K562 (cell line): ENCODE measurements at regions not wholly inside any gene's neighbourhood (a gene's known extent, or its start where the extent isn't known, plus 50 kb on each side); places are given as distances from the start of the nearest gene placed in this dataset.

Experiments
- ATF3 ChIP-seq, 2 experiments: fragments of 450-650 bp in 1 of 2; sonication (generic) in 1 of 2; formaldehyde crosslinking in 1 of 2; IDR thresholded peaks in 1 of 2; conservative IDR thresholded peaks in 1 of 2; 2 replicates each; pipeline versions ENCODE4 v1.6.1 to v1.8.1; 2016 to 2023; ENCODE audit warnings: mild to moderate bottlenecking in 2 of 2, moderate library complexity in 2 of 2, inconsistent platforms in 1 of 2, missing genetic modification reagents in 1 of 2
- CBFB ChIP-seq: sonication (generic); formaldehyde crosslinking; IDR thresholded peaks from 2 replicates; pipeline ENCODE4 v1.4.0; 2020; ENCODE audit warnings: mild to moderate bottlenecking, missing genetic modification reagents
- CCNT2 ChIP-seq: IDR thresholded peaks from 2 replicates; pipeline ENCODE4 v1.6.1; 2011; ENCODE audit warnings: borderline replicate concordance, low read depth, mild to moderate bottlenecking, moderate library complexity, mixed read lengths, low read length; ENCODE audit not compliant: insufficient read length; ENCODE audit errors: extremely low read depth
- GABPA ChIP-seq: fragments of 200-800 bp; sonication (Bioruptor generic); conservative IDR thresholded peaks from 2 replicates; pipeline ENCODE4 v1.6.1; 2016; ENCODE audit warnings: low read depth, missing genetic modification characterization, missing compliant biosample characterization
- HOMEZ ChIP-seq: fragments of 250-450 bp; sonication (Bioruptor Pico); IDR thresholded peaks from 2 replicates; pipeline ENCODE4 v1.4.0; 2020; ENCODE audit warnings: mild to moderate bottlenecking, moderate library complexity
- NCOA1 ChIP-seq: fragments of 450-650 bp; IDR thresholded peaks from 2 replicates; pipeline ENCODE4 v1.6.1; 2016; ENCODE audit warnings: low read depth
- POLR2G ChIP-seq: fragments of 200-400 bp; formaldehyde crosslinking; IDR thresholded peaks from 2 replicates; pipeline ENCODE4 v1.6.1; 2017; ENCODE audit warnings: low read depth, mild to moderate bottlenecking, antibody characterized with exemption, low read length, moderate library complexity
- RAD51 ChIP-seq: fragments of 450-650 bp; IDR thresholded peaks from 2 replicates; pipeline ENCODE4 v1.7.1; 2016; ENCODE audit warnings: low read depth, mild to moderate bottlenecking, borderline replicate concordance
- TFE3 ChIP-seq: fragments of 450-650 bp; formaldehyde crosslinking; IDR thresholded peaks from 2 replicates; pipeline ENCODE4 v1.4.0; 2020; ENCODE audit warnings: mild to moderate bottlenecking, mixed read lengths
- YBX1 ChIP-seq: fragments of 450-650 bp; IDR thresholded peaks from 2 replicates; pipeline ENCODE4 v1.7.1; 2016; ENCODE audit warnings: mild to moderate bottlenecking
- ZBTB40 ChIP-seq, 2 experiments: fragments of 450-650 bp in 1 of 2; sonication (generic) in 1 of 2; formaldehyde crosslinking in 1 of 2; IDR thresholded peaks; 2 replicates each; pipeline versions ENCODE4 v1.7.1 to v1.9.0; 2016 to 2022; ENCODE audit warnings: inconsistent platforms in 1 of 2, mild to moderate bottlenecking in 1 of 2, missing genetic modification reagents in 1 of 2
- ZNF766 ChIP-seq: fragments of 200-800 bp; sonication (Bioruptor generic); conservative IDR thresholded peaks from 2 replicates; pipeline ENCODE4 v1.6.1; 2016; ENCODE audit warnings: missing genetic modification characterization, missing compliant biosample characterization

- TF ChIP-seq HOMEZ (CRISPR knock-in tag) (no peak), TFE3 (CRISPR knock-in tag) (no peak), GABPA (peak; percentile 41; the same call in 1 of the 2 replicates), ZNF766 (CRISPR knock-in tag) (0 out of 2 replicates have a peak, but pooled peaks have one; percentile 12), NCOA1 (no peak), ATF3 (IDR thresholded peaks at IDR 0.05) (no peak), ATF3 (CRISPR knock-in tag; conservative IDR thresholded peaks at IDR 0.05) (peak; percentile 16; the same call in 1 of the 2 replicates), RAD51 (0 out of 2 replicates have a peak, but pooled peaks have one; percentile 15), CBFB (0 out of 2 replicates have a peak, but pooled peaks have one; percentile 50), POLR2G (peak; percentile 90), CCNT2 (peak; percentile 86), YBX1 (no peak), ZBTB40 (IDR thresholded peaks at IDR 0.05) (no peak; the same call in 1 of the 2 replicates), ZBTB40 (CRISPR knock-in tag; IDR thresholded peaks at IDR 0.05) (no peak)
These were observed 79.7 kb upstream of the CHD2 start (continued) for GRCh38 chr15:92820236-92821021.
